ENCODE measurements at regions not wholly inside any gene's neighbourhood (a gene's known extent, or its start where the extent isn't known, plus 50 kb on each side); places are given as distances from the start of the nearest gene placed in this dataset.

GRCh38 chr4:107519053-107519452, 201.0 kb downstream of the PAPSS1 start:
- H3K27me3 ChIP-seq (ENCODE audit: control insufficient read depth, insufficient read depth, low read length): no peaks in the 10 kb centered on the region
- H3K4me1 ChIP-seq (ENCODE audit: control insufficient read depth, extremely low read depth, insufficient read depth, low read length): no peaks in the 10 kb centered on the region
- no peak overlapping the region for H3K9ac ChIP-seq (ENCODE audit: insufficient read depth, low read length)
- DNase-seq (ENCODE audit: low read depth in 2 of 2): peak; percentile 18 to 24
- no peak for TF ChIP-seq EZH2 (IDR thresholded peaks at IDR 0.05; ENCODE audit: low read length, missing control alignments)
- peak; percentile 29 to 48 for TF ChIP-seq CTCF (conservative IDR thresholded peaks at IDR 0.05 in 1 of 2, IDR thresholded peaks at IDR 0.05 in 1 of 2; ENCODE audit: low read depth in 1 of 2, low read length in 2 of 2)
- no peak overlapping the region for H3K4me3 ChIP-seq (replicated peaks in 1 of 4; ENCODE audit: control extremely low read depth in 1 of 4, insufficient read depth in 1 of 4, low read depth in 3 of 4, low read length in 4 of 4)
- no peak overlapping the region for H3K27ac ChIP-seq (ENCODE audit: insufficient read depth, low read length)
- H2AFZ ChIP-seq (ENCODE audit: low read length): no peak overlapping the region
- no peaks in the 10 kb centered on the region for H4K20me1 ChIP-seq (ENCODE audit: control insufficient read depth, extremely low read depth, insufficient read depth, low read length)
- no peaks in the 10 kb centered on the region for H3K9me3 ChIP-seq (ENCODE audit: control insufficient read depth, insufficient read depth, low read depth, low read length)
- H3K4me2 ChIP-seq (ENCODE audit: extremely low read depth, insufficient read depth, low read length): no peak overlapping the region
- no peaks in the 10 kb centered on the region for H3K36me3 ChIP-seq (ENCODE audit: control insufficient read depth, insufficient read depth, low read length)
- H3K79me2 ChIP-seq (ENCODE audit: control insufficient read depth, insufficient read depth, low read length): no peaks in the 10 kb centered on the region

GRCh38 chr4:107518076-107518475, 202.0 kb downstream of the PAPSS1 start:
- Histone ChIP-seq H3K27ac (ENCODE audit: insufficient read depth, low read length) (no peak overlapping the region), H3K9me3 (ENCODE audit: control insufficient read depth, insufficient read depth, low read depth, low read length) (no peaks in the 10 kb centered on the region), H3K4me2 (ENCODE audit: extremely low read depth, insufficient read depth, low read length) (no peak overlapping the region), H2AFZ (ENCODE audit: low read length) (no peak overlapping the region), H4K20me1 (ENCODE audit: control insufficient read depth, extremely low read depth, insufficient read depth, low read length) (no peaks in the 10 kb centered on the region), H3K4me3 (replicated peaks in 1 of 4; ENCODE audit: control extremely low read depth in 1 of 4, insufficient read depth in 1 of 4, low read depth in 3 of 4, low read length in 4 of 4) (no peak overlapping the region), H3K79me2 (ENCODE audit: control insufficient read depth, insufficient read depth, low read length) (no peaks in the 10 kb centered on the region), H3K36me3 (ENCODE audit: control insufficient read depth, insufficient read depth, low read length) (no peaks in the 10 kb centered on the region), H3K9ac (ENCODE audit: insufficient read depth, low read length) (no peak overlapping the region), H3K27me3 (ENCODE audit: control insufficient read depth, insufficient read depth, low read length) (no peaks in the 10 kb centered on the region), H3K4me1 (ENCODE audit: control insufficient read depth, extremely low read depth, insufficient read depth, low read length) (no peaks in the 10 kb centered on the region)
- TF ChIP-seq EZH2 (IDR thresholded peaks at IDR 0.05; ENCODE audit: low read length, missing control alignments) (no peak), CTCF (conservative IDR thresholded peaks at IDR 0.05 in 1 of 2, IDR thresholded peaks at IDR 0.05 in 1 of 2; ENCODE audit: low read depth in 1 of 2, low read length in 2 of 2) (no peak)
- DNase-seq (ENCODE audit: low read depth in 2 of 2): no peak

GRCh38 chr4:107512549-107512948, 207.5 kb downstream of the PAPSS1 start:
- H3K27me3 ChIP-seq (ENCODE audit: control insufficient read depth, insufficient read depth, low read length): no peaks in the 10 kb centered on the region
- no peak overlapping the region for H2AFZ ChIP-seq (ENCODE audit: low read length)
- no peaks in the 10 kb centered on the region for H3K36me3 ChIP-seq (ENCODE audit: control insufficient read depth, insufficient read depth, low read length)
- no peaks in the 10 kb centered on the region for H3K9me3 ChIP-seq (ENCODE audit: control insufficient read depth, insufficient read depth, low read depth, low read length)
- no peaks in the 10 kb centered on the region for H3K79me2 ChIP-seq (ENCODE audit: control insufficient read depth, insufficient read depth, low read length)
- H4K20me1 ChIP-seq (ENCODE audit: control insufficient read depth, extremely low read depth, insufficient read depth, low read length): no peaks in the 10 kb centered on the region
- no peak for DNase-seq (ENCODE audit: low read depth in 2 of 2)
- H3K9ac ChIP-seq (ENCODE audit: insufficient read depth, low read length): no peak overlapping the region
- TF ChIP-seq EZH2 (IDR thresholded peaks at IDR 0.05; ENCODE audit: low read length, missing control alignments): no peak
- no peak for TF ChIP-seq CTCF (conservative IDR thresholded peaks at IDR 0.05 in 1 of 2, IDR thresholded peaks at IDR 0.05 in 1 of 2; ENCODE audit: low read depth in 1 of 2, low read length in 2 of 2)
- H3K4me1 ChIP-seq (ENCODE audit: control insufficient read depth, extremely low read depth, insufficient read depth, low read length): no peaks in the 10 kb centered on the region
- no peak overlapping the region for H3K4me2 ChIP-seq (ENCODE audit: extremely low read depth, insufficient read depth, low read length)
- H3K27ac ChIP-seq (ENCODE audit: insufficient read depth, low read length): no peak overlapping the region
- H3K4me3 ChIP-seq (replicated peaks in 1 of 4; ENCODE audit: control extremely low read depth in 1 of 4, insufficient read depth in 1 of 4, low read depth in 3 of 4, low read length in 4 of 4): no peak overlapping the region
